ENCODE measurements at regions not wholly inside any gene's neighbourhood (a gene's known extent, or its start where the extent isn't known, plus 50 kb on each side); places are given as distances from the start of the nearest gene placed in this dataset.
A peak's percentile ranks its signal among the peaks of the same experiment; 100 is the strongest.
"Not testable (repeated sequence)": the region's sequence is repeated elsewhere in the genome, so short reads cannot be mapped to it uniquely, and the experiment has no call there.

DNA sequence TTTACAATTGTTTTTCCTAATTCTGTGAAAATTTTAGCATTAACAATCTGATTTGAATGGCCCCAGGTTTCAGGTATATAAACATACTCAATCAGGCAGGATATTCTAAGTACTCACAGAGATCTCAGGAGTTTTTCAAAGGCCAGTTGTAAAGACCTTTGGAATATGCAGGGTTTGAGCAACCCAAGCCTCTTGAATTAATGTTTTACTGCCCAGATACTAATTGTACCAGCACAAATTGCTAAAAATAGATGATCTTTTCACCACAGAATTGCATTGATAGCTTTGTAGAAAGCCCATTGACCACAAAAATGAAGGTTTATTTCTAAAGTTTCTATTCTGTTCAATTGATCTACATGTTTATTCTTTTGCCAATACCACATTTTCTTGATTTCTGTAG lies 186.5 kb downstream of the OSTF1 start:
- FAIRE-seq: no peak
- DNase-seq (ENCODE audit: low spot score): no peak

DNA sequence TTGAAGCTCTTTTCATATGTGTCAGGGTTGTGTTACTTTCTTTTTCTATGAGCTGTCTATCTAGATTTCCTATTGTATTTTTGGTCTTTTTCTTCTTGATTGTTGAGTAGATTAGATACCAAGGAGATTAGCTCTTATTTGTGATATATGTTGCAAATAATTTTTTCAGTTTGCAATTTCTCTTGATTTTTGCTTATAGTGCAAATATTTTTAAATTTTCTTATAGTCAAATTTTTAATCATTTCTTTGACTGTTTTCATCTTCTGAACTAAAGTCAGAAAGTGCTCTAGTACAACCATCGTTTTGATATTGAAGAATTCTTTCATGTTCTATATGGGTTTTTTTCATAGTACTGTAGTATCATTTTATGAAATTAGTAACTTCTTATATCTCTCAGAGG lies 193.7 kb downstream of the OSTF1 start:
- DNase-seq (ENCODE audit: low spot score) (no peak), FAIRE-seq (no peak)

DNA sequence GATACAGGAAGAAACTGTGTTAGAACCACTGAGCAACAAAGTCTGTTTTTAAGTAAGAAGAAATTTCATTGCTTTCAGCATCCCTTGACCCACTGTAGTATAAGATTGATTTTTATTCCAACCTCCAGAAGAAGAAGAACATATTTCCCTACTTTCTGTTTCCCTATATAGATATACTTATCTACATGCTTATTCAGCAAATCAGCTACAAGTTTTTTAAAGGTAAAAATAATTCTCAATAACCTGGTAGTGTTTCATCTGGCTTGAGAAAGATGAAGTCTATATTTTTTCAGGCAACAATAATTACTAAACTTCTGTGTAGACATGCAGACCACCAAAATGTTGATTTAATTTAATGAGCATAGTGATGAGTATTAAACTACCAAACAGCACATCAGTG lies 201.0 kb downstream of the OSTF1 start:
- no peak for DNase-seq (ENCODE audit: low spot score)
- no peak for FAIRE-seq

DNA sequence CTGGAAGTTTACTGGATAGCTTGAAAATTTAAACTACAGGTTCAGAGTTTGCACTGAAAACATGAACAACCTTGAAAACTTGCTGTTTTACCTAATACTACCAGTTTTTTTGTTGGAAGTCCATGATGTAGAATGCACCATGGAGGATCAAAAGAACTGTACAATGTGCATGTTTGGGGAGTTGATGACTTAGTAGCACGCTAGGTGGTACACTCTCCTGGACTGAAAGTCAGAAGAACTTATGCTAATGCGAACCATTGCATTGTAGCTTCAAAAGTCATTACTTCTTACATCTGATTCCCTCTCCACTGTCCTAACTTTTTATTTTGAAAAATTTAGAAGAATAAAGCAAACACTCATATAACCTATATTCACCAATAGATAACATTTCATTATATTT lies 211.0 kb downstream of the OSTF1 start:
- no peak for FAIRE-seq
- no peak for DNase-seq (ENCODE audit: low spot score)

DNA sequence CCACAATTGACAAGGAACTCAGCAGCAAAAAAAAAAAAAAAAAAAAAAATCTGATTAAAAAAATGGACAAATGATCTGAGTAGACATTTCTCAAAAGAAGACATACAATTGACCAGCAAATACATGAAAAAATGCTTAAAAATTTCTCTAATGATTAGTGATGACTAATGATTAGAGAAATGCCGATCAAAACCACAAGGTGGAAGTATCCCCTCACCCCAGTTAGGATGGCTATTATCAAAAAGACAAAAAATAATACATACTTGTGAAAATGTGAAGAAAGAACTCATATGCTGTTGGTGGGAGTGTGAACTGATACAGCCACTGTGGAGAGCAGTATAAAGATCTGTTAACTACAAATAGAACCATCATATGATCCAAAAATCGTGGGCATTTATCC lies 245.3 kb downstream of the OSTF1 start:
- FAIRE-seq: no peak
- no peak for DNase-seq (ENCODE audit: low spot score)

DNA sequence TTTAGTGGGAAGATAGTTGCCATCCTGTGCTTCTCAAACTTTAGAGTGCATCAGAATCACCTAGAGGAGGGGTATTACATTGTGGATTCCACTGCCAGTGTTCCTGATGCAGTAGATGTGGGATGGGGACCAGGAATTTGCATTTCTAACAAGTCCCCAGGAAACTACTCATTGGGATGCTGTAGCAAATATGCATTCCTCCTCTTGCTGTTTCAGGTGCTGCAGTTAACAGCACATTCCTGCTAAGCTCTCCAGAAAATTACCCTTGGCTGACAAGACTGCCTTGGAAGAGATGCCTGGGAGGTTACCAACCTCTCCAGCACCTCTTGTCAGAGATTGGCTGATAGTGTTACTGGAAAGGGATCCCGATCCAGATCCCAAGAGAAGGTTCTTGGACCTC lies 270.5 kb downstream of the OSTF1 start:
- FAIRE-seq (no peak), DNase-seq (ENCODE audit: low spot score) (no peak)

DNA sequence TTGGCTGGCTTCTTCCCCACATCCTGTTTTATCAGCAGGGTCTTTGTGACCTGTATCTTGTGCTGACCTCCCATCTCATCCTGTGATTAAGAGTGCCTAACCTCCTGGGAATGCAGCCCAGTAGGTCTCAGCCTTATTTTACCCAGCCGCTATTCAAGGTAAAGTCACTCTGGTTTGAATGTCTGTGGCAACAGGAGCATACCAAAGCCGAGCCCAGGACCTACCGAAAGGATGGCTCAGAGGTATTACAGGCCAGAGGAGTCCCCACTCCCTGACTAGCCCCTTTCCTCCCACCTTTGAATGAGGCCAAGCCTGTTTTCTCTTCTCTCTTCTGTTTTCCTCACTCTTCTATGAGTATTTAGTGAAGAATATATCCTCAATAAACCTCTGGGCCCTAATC lies 271.3 kb downstream of the OSTF1 start:
- DNase-seq (ENCODE audit: low spot score): no peak
- FAIRE-seq: no peak

DNA sequence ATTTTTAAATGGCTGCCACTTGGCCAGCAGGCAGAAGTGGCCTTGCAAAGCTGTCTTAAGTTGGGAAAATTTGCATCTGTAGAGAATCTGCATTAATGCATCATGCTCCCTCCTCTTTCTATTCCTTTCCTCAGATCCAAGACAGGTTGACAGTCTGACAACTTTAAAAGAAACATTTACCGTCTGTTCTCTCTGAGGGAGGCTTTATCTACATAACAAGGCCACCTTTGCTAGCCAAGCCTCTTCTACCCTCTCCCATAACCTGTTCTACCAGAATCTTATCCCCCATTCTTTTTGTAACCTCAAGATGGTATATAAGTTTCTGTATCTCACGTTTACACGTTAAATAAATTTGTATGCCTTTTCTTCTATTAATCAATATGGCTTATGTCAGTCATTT lies 271.9 kb downstream of the OSTF1 start:
- DNase-seq (ENCODE audit: low spot score): no peak
- no peak for FAIRE-seq

DNA sequence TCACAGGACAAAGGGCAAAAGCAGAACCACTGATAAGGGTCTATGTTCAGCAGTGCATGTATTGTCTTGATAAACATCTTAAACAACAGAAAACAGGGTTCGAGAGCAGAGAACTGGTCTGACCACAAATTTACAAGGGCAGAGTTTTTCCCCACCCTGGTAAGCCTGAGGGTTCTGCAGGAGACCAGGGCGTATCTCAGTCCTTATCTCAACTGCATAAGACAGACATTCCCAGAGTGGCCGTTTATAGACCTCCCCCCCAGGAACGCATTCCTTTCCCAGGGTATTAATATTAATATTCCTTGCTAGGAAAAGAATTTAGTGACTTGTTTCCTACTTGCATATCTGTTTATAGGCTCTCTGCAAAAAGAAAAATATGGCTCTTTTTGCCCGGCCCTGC lies 274.1 kb downstream of the OSTF1 start:
- FAIRE-seq; DNase-seq (ENCODE audit: low spot score): not testable (repeated sequence)

DNA sequence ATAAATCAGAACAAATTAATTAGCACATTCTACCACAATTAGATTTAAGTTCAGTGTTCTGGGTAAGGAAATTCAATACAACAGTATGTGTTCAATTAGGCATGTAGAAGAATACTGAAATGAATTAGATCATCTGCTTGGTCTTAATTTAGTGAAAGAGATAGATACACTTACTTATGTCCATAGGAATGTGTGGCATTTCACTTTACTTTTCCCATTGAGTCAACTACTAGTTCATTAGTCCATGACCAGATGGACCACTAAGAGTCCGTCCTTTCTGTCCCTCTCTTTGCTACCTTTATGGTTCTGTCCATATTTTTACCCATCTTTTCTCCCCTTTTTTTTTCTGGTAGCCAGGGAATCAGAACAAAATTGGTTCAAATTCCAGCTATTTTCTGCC lies 276.9 kb downstream of the OSTF1 start:
- DNase-seq (ENCODE audit: low spot score) (no peak), FAIRE-seq (no peak)

DNA sequence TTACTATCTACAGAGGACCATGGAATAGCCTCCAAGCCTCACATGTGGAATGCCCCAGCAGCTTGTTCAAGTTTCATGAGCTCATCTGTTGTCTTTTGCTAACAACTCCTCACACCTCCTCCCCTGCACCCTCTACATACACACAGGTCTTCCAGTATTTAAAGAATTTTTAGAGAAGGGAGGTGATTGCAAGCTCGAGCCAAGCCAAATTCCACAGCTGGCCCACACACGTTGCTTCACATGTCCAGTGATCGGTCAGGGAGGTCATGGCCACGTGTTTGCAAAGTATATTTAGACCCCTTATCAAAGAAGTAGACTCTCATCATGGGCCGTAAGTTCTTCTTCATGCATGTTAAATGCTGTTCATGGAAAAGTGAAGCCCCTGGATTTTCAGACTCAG lies 281.7 kb downstream of the OSTF1 start:
- FAIRE-seq (no peak), DNase-seq (ENCODE audit: low spot score) (no peak)

DNA sequence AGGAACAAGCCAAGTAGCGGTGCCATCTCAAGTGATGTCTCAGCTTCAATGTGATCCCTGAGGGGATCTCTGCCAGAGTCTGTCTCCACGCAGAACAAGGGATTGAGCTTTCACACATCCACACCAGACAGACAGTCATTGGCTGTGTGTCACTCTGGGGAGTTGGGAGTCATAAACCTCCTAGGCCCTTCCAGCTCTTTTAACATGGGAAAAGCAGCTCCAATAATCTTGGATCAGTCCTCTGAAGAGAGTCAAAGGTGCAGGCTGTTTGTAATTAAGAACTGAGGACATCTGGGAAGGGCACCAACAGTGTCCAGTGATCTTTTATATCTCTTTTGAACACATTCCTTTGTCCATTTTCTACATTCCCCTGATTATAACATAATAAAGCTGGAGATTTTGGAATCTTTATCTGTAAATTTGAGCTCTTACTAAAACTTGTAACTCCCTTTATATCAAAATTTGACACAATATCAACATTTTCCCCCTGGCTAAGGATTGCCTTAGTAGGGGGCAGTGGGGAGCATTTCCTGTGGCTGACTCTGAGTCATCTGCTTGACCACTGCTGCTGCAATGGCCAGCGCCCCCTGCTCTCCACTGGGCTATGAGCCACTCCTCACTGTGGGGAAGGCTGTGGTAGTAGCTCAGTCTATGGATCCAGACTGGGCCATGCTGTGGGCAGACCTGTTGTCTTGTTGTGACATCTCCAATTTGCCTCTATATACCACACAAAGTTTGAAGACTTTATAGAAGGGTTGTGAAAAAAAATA lies 284.4 kb downstream of the OSTF1 start:
- DNase-seq (ENCODE audit: low spot score) (no peak), FAIRE-seq (no peak)

DNA sequence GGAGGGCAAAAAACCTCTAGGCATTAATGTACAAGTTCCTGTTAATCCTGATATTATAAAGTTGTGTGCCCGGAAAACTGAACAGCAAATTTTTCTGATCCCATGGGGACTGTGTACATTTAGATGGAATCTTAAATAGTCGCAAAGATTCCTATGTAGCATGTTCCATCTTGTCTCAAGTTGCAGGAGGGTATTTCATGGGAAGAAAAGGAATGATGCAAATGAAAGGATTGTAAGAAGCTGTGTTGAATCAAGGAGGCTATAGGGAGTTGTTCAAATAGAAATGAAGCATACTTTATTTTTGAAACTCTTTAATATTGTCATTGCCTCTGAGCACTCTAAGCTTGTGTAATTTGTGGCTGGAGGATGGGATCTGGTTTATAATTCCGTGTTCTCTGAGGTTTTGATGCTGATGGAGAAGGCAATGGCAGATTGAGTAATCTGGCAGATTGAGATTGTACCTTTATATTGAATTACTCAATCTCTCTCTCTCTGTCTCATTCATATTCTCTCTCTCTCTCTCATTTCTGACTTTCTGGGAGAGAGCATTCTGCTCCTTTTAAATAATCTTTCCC lies 288.5 kb downstream of the OSTF1 start:
- FAIRE-seq: no peak

DNA sequence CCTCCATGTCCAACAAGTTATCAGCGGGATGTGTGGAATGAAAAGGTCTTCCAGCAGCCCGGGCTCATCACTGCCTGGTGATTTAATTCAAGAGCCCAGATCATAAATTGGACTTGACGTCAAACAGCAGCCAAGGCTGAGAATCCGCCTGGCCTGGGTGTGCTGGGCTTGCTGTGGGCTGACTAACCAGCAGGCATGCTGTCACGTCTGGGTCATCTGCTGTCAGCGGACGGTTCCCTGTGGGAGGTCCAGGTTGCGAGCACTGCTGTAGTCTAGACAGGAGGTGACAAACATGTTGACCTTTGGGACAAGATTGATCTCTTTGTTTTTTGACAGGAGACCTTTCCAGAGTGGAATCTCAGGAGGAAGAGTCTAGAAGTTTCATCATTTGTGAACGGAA lies 289.7 kb downstream of the OSTF1 start:
- DNase-seq (ENCODE audit: low spot score) (peak; percentile 32), FAIRE-seq (no peak)

More for the DNA sequence above, 288.5 kb downstream of the OSTF1 start:
- DNase-seq (ENCODE audit: low spot score): no peak

DNA sequence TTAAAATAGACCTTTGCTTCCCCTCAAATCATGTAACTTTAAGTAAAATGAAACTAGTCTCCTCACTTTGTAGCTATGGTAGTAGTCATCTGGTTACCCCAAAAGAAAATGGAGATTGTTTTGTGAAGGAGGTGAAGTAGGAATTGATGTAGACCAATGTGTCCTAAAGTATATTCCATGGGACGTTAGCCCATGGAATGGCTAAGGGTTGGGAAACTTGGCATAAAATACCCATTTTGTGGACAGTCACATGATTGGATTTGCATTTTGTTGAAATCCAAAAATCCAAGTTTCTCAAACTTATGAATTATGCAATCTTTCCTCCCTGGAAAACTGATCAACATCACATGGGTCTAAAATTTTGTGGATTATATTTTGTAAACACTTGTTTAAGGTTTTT lies 290.6 kb downstream of the OSTF1 start:
- DNase-seq (ENCODE audit: low spot score): no peak

DNA sequence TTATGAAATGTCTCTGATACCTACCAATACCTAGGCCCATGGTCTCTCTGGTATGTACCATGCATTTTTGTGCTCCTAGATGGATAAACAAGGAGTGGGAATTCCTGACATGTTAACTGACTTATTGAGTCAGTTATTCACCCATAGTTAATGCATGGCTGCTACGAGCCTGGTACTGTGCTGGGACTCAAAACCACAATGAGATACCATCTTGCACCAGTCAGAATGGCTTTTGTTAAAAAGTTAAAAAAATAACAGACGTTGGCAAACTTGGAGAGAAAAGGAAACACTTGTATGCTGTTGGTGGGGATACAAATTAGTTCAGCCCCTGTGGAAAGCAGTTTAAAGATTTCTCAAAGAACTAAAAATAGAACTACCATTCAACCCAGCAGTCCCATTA lies 293.8 kb downstream of the OSTF1 start:
- DNase-seq (ENCODE audit: low spot score): no peak
- FAIRE-seq: no peak

More for the DNA sequence above, 290.6 kb downstream of the OSTF1 start:
- FAIRE-seq: no peak

DNA sequence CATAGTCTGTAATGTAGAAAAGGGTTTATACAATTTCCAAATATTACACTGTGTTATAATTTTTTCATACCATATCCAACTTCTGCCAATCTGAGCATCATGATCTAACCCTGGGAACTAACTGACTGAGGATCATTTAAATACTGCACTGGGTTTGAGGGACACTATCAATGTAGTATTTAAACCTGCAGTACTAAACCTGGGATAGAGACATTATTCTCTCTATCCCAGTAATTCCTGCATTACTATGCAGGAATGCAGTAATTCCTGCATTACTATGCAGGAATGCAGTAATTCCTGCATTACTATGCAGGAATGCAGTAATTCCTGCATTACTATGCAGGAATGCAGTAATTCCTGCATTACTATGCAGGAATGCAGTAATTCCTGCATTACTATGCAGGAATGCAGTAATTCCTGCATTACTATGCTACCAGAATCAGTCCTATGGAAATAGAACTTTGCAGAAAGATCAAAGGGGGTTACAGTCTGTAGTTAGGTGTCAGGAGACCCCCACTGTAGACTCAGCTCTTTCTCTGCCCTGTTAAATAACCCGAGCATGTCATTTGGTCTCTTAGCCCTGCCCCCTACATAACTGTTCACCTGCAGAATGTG lies 295.2 kb downstream of the OSTF1 start:
- not testable (repeated sequence) for FAIRE-seq

DNA sequence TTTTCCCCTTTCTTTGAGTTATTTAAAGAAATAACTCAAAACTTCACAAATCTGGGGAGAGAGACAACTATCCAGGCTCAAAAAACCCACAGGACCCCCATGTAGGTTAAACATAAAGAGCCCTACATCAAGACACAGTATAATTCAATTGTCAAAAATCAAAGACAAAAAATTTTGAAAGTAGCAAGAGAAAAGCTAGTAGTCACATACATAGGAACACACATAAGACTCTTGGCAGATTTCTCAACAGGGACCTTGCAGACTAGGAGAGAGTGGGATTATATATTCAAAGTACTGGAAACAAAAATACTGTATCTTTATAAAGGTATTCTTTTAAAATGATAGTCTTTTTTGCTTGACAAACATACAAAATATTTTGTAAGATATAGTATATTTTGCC lies 296.9 kb downstream of the OSTF1 start:
- FAIRE-seq: no peak

More for the DNA sequence above, 295.2 kb downstream of the OSTF1 start:
- not testable (repeated sequence) for DNase-seq (ENCODE audit: low spot score)

DNA sequence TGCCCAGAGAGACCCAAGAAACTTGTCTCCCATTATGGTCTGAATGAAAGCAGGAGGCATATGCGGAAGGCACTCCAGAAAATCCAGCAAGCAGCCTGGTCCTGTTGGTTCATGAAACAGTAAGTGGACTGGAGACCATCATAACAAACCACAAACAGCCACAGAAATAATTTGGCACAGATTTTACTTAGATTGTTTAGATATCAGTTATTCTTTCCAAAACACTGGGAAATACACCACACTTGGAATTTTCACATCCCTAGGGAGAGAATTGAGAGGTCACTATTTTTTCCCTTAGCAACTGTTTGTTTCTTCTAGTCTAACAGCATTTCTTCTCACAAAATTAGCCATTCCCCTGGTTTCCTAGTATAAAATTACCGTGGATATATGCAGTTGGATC lies 300.8 kb downstream of the OSTF1 start:
- FAIRE-seq (no peak), DNase-seq (ENCODE audit: low spot score) (no peak)

More for the DNA sequence above, 296.9 kb downstream of the OSTF1 start:
- DNase-seq (ENCODE audit: low spot score): no peak

DNA sequence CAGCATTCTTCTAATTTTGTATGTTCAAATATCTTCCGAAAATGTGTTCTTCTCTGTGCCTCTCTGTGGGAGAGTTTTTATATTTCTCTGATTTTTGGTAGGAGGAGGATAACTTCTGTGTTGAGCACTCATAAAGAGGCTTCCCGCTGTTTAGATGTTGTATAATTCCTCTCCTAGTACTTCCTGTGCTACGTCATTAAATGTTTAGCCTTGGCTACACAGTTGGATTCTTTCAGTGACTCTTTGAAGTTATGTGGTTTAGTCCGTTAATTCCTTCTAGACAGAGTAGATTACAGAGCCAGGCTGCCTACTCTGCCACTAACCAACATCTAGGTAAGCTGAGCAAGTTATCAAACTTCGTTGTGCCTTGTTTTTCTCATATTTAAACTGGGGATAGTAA lies 302.6 kb downstream of the OSTF1 start:
- FAIRE-seq (no peak), DNase-seq (ENCODE audit: low spot score) (no peak)

DNA sequence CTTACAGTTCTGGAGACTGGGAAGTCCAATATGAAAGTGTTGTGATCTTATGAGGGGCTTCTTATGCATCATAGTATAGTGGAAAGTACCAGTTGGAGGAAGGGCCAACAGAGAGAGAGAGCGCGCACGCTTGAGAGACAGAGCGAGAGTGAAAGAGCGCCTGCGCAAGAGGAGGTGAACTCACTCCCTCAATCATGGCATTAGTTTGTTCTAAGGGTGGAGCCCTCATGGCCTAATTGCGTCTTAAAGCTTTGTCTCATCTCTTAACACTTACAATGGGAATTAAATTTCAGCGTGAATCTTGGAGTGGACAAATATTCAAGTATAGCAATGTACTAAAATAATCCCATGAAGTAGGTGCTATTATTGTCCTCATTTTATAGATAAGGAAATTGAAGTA lies 303.2 kb downstream of the OSTF1 start:
- FAIRE-seq (no peak), DNase-seq (ENCODE audit: low spot score) (no peak)

DNA sequence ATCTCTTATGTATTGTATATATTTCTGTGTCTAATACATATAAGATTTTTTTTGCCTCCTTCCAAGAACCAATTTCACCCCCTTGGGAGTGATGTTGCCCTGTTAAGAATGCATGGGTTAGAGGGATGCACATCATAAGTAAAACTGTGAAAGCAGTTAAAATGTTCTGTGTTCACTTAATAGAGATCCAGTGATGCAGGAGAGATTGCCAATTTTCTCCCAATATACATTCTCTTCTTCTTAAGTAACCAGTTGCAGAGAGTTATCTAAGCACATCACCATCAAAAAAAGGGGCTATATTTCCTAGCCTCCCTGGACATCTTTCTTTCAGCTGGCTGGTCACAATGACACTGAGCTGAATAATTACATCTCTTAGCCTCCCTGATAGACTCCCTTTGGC lies 307.0 kb downstream of the OSTF1 start:
- FAIRE-seq (no peak), DNase-seq (ENCODE audit: low spot score) (no peak)

DNA sequence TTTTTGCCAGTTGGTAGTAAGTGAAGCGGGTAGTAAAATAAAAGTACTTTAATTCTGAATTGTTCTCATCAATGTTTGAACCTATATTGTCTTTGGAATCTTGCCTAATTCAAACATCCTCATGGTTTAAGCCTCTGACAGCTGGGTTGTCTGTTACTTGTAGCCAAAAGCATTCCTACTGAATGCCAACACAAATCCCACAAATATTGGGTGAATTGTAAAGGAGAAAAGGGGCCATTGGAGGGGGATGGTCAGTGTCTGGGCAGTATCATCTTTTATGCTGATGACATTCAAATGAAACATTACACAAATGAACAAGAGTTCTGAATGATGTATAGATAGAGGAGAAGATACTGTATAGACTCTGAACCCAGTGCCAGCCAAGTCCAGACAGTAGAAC lies 309.5 kb downstream of the OSTF1 start:
- FAIRE-seq (no peak), DNase-seq (ENCODE audit: low spot score) (no peak)
